ENCODE measurements at regions not wholly inside any gene's neighbourhood (a gene's known extent, or its start where the extent isn't known, plus 50 kb on each side); places are given as distances from the start of the nearest gene placed in this dataset.

DNA sequence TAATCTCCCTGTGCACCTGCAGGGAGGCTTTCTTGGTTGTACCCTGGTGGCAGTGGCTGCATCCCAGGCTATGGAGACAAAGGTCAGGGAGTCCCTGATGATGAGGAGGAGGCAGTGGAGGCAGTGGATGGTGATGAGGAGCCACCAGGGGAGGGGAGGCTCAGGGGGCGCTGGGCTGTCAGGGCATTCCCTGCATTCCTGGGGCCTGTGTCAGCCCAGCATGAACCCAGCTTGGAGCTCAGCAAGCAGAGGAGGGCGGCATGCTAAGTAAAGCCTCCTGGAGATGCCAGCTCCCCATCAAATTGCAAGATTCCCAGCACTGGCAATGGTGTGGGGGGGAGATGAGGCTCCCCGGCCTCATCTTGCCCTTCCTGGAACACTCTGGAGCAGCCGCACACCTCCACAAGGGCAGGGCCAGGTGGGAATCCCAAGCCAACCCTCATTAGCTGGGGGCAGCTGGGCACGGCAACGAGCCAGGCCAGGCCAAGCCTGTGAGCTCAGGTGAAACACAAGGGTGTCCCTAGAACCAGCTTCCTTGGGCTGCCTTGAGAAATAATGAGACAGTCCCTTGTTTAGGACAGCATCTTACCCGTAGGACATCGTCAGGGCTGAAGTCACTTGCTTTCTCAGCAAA, 469.5 kb downstream of the MATN1 start:
- DNase-seq, result no peak
- Histone ChIP-seq H3K27me3 (replicated peaks in 1 of 7) (peaks cover 0 to 62% (median 3%) of the 10 kb centered on the region in 7 donors), H3K27ac (no peak overlapping the region), H3K4me3 (no peak overlapping the region), H3K9me3 (no peaks in the 10 kb centered on the region), H3K4me1 (no peaks in the 10 kb centered on the region), H3K36me3 (no peaks in the 10 kb centered on the region)
- no peak for TF ChIP-seq POLR2A (IDR thresholded peaks at IDR 0.05)
- no peak for TF ChIP-seq POLR2AphosphoS5 (IDR thresholded peaks at IDR 0.05)
- TF ChIP-seq, protein P1, sequence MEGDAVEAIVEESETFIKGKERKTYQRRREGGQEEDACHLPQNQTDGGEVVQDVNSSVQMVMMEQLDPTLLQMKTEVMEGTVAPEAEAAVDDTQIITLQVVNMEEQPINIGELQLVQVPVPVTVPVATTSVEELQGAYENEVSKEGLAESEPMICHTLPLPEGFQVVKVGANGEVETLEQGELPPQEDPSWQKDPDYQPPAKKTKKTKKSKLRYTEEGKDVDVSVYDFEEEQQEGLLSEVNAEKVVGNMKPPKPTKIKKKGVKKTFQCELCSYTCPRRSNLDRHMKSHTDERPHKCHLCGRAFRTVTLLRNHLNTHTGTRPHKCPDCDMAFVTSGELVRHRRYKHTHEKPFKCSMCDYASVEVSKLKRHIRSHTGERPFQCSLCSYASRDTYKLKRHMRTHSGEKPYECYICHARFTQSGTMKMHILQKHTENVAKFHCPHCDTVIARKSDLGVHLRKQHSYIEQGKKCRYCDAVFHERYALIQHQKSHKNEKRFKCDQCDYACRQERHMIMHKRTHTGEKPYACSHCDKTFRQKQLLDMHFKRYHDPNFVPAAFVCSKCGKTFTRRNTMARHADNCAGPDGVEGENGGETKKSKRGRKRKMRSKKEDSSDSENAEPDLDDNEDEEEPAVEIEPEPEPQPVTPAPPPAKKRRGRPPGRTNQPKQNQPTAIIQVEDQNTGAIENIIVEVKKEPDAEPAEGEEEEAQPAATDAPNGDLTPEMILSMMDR (IDR thresholded peaks at IDR 0.05 in 8 of 11, conservative IDR thresholded peaks at IDR 0.05 in 3 of 11), result no peak
- WGBS, 5 donors, result 64 to 82% (median 80%) methylated on average over 8 of the region's 8 CpGs
- intact Hi-C loops (cut with DNase I; ENCODE audit: low total_unique reads), result no loop called here

DNA sequence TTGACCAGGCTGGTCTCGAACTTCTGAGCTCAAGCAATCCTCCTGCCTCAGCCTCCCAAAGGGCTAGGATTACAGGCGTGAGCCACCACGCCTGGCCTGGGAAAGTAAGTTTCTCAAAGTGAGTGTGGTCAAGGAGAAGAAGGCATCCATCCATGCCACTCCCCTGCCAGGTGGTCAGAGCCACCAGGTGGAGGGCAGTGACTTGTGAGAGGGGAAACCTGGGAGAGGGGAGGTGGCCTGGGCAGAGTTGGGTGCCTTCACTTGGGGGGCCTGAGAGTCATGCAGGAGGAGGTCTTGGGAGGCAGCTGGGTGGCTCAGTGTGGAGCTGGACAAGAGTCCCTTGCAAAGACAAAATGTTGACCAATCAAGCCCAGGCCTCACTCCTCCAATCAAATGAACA, 470.0 kb downstream of the MATN1 start:
- Histone ChIP-seq H3K4me3 (no peak overlapping the region), H3K9me3 (no peaks in the 10 kb centered on the region), H3K4me1 (no peaks in the 10 kb centered on the region), H3K27me3 (replicated peaks in 1 of 7) (peaks cover 0 to 61% (median 3%) of the 10 kb centered on the region in 7 donors), H3K36me3 (no peaks in the 10 kb centered on the region), H3K27ac (no peak overlapping the region)
- no peak for DNase-seq
- intact Hi-C loops (cut with DNase I; ENCODE audit: low total_unique reads), result no loop called here
- 78 to 90% (median 80%) methylated on average over 3 of the region's 3 CpGs for WGBS, 5 donors
- TF ChIP-seq, protein P1 (IDR thresholded peaks at IDR 0.05 in 8 of 11, conservative IDR thresholded peaks at IDR 0.05 in 3 of 11), result no peak
- TF ChIP-seq POLR2AphosphoS5 (IDR thresholded peaks at IDR 0.05), result no peak
- TF ChIP-seq POLR2A (IDR thresholded peaks at IDR 0.05), result no peak

DNA sequence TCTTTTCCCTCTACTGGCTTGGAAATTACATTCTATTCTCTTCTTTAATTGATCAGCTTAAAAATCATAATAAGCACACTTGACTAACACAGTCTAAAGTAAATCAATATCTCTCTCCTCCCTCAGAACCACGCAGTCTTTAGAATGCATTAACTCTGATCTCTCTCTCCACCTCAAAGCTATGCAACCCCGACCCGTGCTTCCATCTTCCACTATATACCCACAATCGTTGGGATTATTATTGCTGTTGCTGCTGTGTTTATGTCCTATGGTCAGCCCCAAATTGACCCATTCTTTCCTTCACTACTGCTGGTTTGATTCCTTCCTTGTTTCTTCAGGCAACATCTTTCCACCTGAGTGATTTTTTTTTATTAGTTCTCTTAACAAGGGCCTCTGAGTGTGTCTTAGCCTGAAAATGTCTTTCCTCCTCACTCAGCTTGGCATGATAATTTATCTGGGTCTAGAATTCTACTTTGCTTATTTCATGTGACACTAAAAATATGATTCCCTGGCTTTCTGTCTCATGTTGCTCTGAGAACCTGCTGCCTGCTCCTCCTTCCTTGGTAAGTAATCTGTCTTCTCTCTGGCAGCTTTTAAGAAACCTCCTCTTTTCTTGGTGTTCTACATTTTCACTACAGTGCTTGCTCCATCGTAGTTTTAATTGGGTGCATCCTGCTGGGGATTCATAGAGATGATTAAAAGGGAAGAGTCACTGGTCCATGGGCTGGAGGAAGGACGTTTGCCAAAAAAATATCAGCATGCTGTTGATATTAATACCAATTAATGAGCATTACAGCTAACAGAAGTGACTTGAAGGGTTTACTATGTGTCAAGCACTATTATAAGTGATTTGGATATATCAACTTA, 472.2 kb downstream of the MATN1 start:
- no peak overlapping the region for H3K4me3 ChIP-seq
- TF ChIP-seq, protein P1 (IDR thresholded peaks at IDR 0.05 in 8 of 11, conservative IDR thresholded peaks at IDR 0.05 in 3 of 11), result no peak
- TF ChIP-seq POLR2AphosphoS5 (IDR thresholded peaks at IDR 0.05) (no peak), POLR2A (IDR thresholded peaks at IDR 0.05) (no peak)
- no peaks in the 10 kb centered on the region for H3K4me1 ChIP-seq
- no peaks in the 10 kb centered on the region for H3K9me3 ChIP-seq
- DNase-seq, result no peak
- intact Hi-C loops (cut with DNase I; ENCODE audit: low total_unique reads), result no loop called here
- no peaks in the 10 kb centered on the region for H3K36me3 ChIP-seq
- peaks cover 0 to 48% (median 3%) of the 10 kb centered on the region in 7 donors for H3K27me3 ChIP-seq (replicated peaks in 1 of 7)
- no peak overlapping the region for H3K27ac ChIP-seq
- WGBS, 5 donors, result 59 to 66% (median 65%) methylated on average over 6 of the region's 6 CpGs

DNA sequence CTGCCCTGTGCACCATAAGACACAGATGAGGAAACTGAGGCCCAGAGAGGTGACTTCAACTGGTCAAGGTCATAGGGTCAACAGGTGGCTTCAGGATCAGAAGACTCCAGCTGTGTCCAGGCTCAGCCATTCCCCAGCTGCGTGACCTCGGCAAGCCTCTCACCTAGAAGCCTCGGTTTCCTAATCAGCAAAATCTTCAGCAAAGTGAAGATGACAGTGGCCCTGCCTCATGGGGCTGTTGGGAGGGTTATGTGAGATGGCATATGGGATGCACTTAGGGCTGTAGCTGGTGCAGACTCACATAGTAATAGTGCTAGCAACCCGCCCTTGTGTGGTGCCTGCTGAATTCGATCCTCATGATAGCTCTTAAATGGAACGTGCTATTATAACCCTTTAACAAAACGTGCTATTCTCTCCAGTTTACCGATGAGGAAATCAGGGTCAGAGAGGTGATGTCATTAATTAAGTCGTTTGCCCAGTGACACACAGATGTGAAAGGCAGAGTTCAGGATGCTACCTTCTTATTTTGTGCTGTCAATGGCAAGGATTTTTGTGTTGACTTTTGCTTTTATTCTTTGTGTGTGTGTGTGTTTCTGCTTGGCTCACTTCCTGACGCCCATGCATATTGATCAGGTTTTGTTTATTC, 472.9 kb downstream of the MATN1 start:
- DNase-seq, result peak; percentile 7
- Histone ChIP-seq H3K27ac (no peak overlapping the region), H3K4me1 (no peaks in the 10 kb centered on the region), H3K4me3 (no peak overlapping the region), H3K36me3 (no peaks in the 10 kb centered on the region), H3K27me3 (replicated peaks in 1 of 7) (peaks cover 0 to 49% (median 3%) of the 10 kb centered on the region in 7 donors), H3K9me3 (no peaks in the 10 kb centered on the region)
- 50 to 64% (median 61%) methylated on average over 10 of the region's 10 CpGs for WGBS, 5 donors
- intact Hi-C loops (cut with DNase I; ENCODE audit: low total_unique reads), result no loop called here
- TF ChIP-seq POLR2A (IDR thresholded peaks at IDR 0.05) (no peak), POLR2AphosphoS5 (IDR thresholded peaks at IDR 0.05) (no peak)
- TF ChIP-seq, protein P1 (IDR thresholded peaks at IDR 0.05 in 8 of 11, conservative IDR thresholded peaks at IDR 0.05 in 3 of 11), result no peak

Measured in spleen (tissue), 11 donors.